Endothelial cell of umbilical vein (primary cell): ENCODE measurements at regions not wholly inside any gene's neighbourhood (a gene's known extent, or its start where the extent isn't known, plus 50 kb on each side); places are given as distances from the start of the nearest gene placed in this dataset.

ENCODE experiments used
- BruUV-seq: library from RNA; stranded (reverse); fragments of 400-500 nt; replicated peaks from 2 replicates; lab custom pipeline; 2021; lab: Mats Ljungman, UMichigan
- CTCF ChIA-PET: fragments of 300-600, 350-600 bp; sonication (Branson Sonifier 250); formaldehyde crosslinking; loops from one replicate; lab custom pipeline; 2021; ENCODE audit warnings: antibody characterized with exemption, inconsistent platforms; lab: Charles Lee
- POLR2A ChIA-PET: fragments of 300-600, 350-600 bp; sonication (Branson Sonifier 250); formaldehyde crosslinking; loops from one replicate; lab custom pipeline; 2021; ENCODE audit warnings: antibody characterized with exemption, inconsistent platforms; lab: Charles Lee
- DNase-seq: peaks from one replicate; pipeline ENCODE4 v3.0.0-alpha.2; 2011; ENCODE audit warnings: low read depth, low spot score
- FAIRE-seq: peaks from 2 replicates; lab custom pipeline; 2011; peaks lifted over from hg19 to GRCh38; lab: Jason Lieb, UNC
- H2AFZ ChIP-seq: 2 replicates; pipeline ENCODE4 v1.6.0; 2012; ENCODE audit warnings: low read depth, low read length, control low read depth, inconsistent platforms
- H3K27ac ChIP-seq: 2 replicates; pipeline ENCODE4 v1.5.1; 2011; ENCODE audit warnings: low read depth, mild to moderate bottlenecking, control low read depth, low read length, moderate library complexity; ENCODE audit not compliant: insufficient read depth
- H3K27me3 ChIP-seq, 2 experiments: 2 replicates each; pipeline versions ENCODE4 v1.6.0 to v1.6.1; 2011; ENCODE audit warnings: low read length in 2 of 2, mixed read lengths in 1 of 2; ENCODE audit not compliant: control insufficient read depth in 2 of 2, insufficient read depth in 2 of 2
- H3K36me3 ChIP-seq, 2 experiments: 2 replicates in 1 of 2; 3 replicates in 1 of 2; pipeline ENCODE4 v1.5.1; 2011; ENCODE audit warnings: low read length in 2 of 2, mild to moderate bottlenecking in 1 of 2, moderate library complexity in 1 of 2; ENCODE audit not compliant: control insufficient read depth in 2 of 2, insufficient read depth in 2 of 2; ENCODE audit errors: extremely low read depth in 1 of 2
- H3K4me1 ChIP-seq: 3 replicates; pipeline ENCODE4 v1.5.1; 2011; ENCODE audit warnings: mild to moderate bottlenecking, low read length; ENCODE audit not compliant: control insufficient read depth, insufficient read depth; ENCODE audit errors: extremely low read depth
- H3K4me2 ChIP-seq: 2 replicates; pipeline ENCODE4 v1.6.1; 2011; ENCODE audit warnings: low read length, control low read depth, mixed read lengths; ENCODE audit not compliant: insufficient read depth
- H3K4me3 ChIP-seq, 3 experiments: fragments of 200-600 bp in 1 of 3; sonication (generic), shearing (Covaris generic) in 1 of 3; replicated peaks in 1 of 3; 2 replicates each; pipeline ENCODE4 v1.5.1; 2011 to 2016; ENCODE audit warnings: control low read depth in 3 of 3, low read length in 3 of 3, mild to moderate bottlenecking in 2 of 3, inconsistent platforms in 1 of 3, low read depth in 1 of 3, moderate library complexity in 1 of 3; ENCODE audit not compliant: insufficient read depth in 1 of 3
- H3K79me2 ChIP-seq: 2 replicates; pipeline ENCODE4 v1.6.0; 2012; ENCODE audit warnings: low read length, inconsistent platforms; ENCODE audit not compliant: control insufficient read depth, insufficient read depth
- H3K9ac ChIP-seq: replicated peaks from 2 replicates; pipeline ENCODE3; 2011; ENCODE audit warnings: low read length, control low read depth; ENCODE audit not compliant: insufficient read depth; ENCODE audit errors: extremely low read depth
- H3K9me1 ChIP-seq: replicated peaks from 3 replicates; pipeline ENCODE4 v1.6.0; 2011; ENCODE audit warnings: mild to moderate bottlenecking, low read length; ENCODE audit not compliant: control insufficient read depth, insufficient read depth; ENCODE audit errors: extremely low read depth
- H3K9me3 ChIP-seq: replicated peaks from 2 replicates; pipeline ENCODE4 v1.5.1; 2012; ENCODE audit warnings: low read length, inconsistent platforms; ENCODE audit not compliant: control insufficient read depth, insufficient read depth
- H4K20me1 ChIP-seq: replicated peaks from 2 replicates; pipeline ENCODE3; 2011; ENCODE audit warnings: mild to moderate bottlenecking, low read length; ENCODE audit not compliant: control insufficient read depth, insufficient read depth; ENCODE audit errors: extremely low read depth
- CTCF ChIP-seq, 2 donors: IDR thresholded peaks; 1 replicate in 1 of 2; 2 replicates in 1 of 2; pipeline ENCODE4 v1.5.1; 2011; ENCODE audit warnings: low read length in 2 of 2, mild to moderate bottlenecking in 2 of 2, moderate library complexity in 2 of 2, control low read depth in 1 of 2, inconsistent platforms in 1 of 2, low read depth in 1 of 2; ENCODE audit not compliant: insufficient read depth in 1 of 2; ENCODE audit errors: extremely low read depth in 1 of 2
- EZH2 ChIP-seq: IDR thresholded peaks from 2 replicates; pipeline ENCODE4 v1.6.1; 2012; ENCODE audit warnings: borderline replicate concordance, low read depth, mild to moderate bottlenecking, moderate library complexity, low read length, inconsistent platforms; ENCODE audit not compliant: severe bottlenecking
- FOS ChIP-seq: IDR thresholded peaks from 2 replicates; pipeline ENCODE4 v1.6.1; 2011; ENCODE audit warnings: mild to moderate bottlenecking, low read length, moderate library complexity, borderline replicate concordance; ENCODE audit not compliant: insufficient read depth
- GATA2 ChIP-seq: IDR thresholded peaks from 2 replicates; pipeline ENCODE4 v1.7.0; 2011; ENCODE audit warnings: low read depth, mild to moderate bottlenecking, moderate library complexity, mixed read lengths, low read length; ENCODE audit not compliant: insufficient read length, insufficient read depth
- JUN ChIP-seq: IDR thresholded peaks from 2 replicates; pipeline ENCODE4 v1.6.1; 2011; ENCODE audit warnings: borderline replicate concordance, low read depth; ENCODE audit not compliant: insufficient read length, insufficient read depth
- MAX ChIP-seq: IDR thresholded peaks from 2 replicates; pipeline ENCODE4 v1.6.1; 2011; ENCODE audit not compliant: insufficient read depth, insufficient read length
- MYC ChIP-seq: IDR thresholded peaks from one replicate; pipeline ENCODE4 v1.6.1; 2011; ENCODE audit warnings: mild to moderate bottlenecking, low read depth, low read length
- POLR2A ChIP-seq: IDR thresholded peaks from 2 replicates; pipeline ENCODE4 v1.6.1; 2012; ENCODE audit warnings: low read depth, mild to moderate bottlenecking, control low read depth, low read length
- POLR2AphosphoS5 ChIP-seq: IDR thresholded peaks from 2 replicates; pipeline ENCODE4 v1.6.1; 2012; ENCODE audit warnings: low read depth, mild to moderate bottlenecking, control low read depth, low read length, moderate library complexity; ENCODE audit not compliant: insufficient read depth
- dilution Hi-C: fragments of 300-500 bp; cut with MboI; formaldehyde crosslinking; loops from one replicate; pipeline ENCODE4 v1.15.0; 2019; ENCODE audit warnings: low sequenced_read_pairs; ENCODE audit not compliant: extremely low pct_ligation_motif_present
- intact Hi-C: fragments of 100-400 bp; cut with micrococcal nuclease; formaldehyde crosslinking; loops from one replicate; pipeline ENCODE4 v1.10.0; 2022

DNA sequence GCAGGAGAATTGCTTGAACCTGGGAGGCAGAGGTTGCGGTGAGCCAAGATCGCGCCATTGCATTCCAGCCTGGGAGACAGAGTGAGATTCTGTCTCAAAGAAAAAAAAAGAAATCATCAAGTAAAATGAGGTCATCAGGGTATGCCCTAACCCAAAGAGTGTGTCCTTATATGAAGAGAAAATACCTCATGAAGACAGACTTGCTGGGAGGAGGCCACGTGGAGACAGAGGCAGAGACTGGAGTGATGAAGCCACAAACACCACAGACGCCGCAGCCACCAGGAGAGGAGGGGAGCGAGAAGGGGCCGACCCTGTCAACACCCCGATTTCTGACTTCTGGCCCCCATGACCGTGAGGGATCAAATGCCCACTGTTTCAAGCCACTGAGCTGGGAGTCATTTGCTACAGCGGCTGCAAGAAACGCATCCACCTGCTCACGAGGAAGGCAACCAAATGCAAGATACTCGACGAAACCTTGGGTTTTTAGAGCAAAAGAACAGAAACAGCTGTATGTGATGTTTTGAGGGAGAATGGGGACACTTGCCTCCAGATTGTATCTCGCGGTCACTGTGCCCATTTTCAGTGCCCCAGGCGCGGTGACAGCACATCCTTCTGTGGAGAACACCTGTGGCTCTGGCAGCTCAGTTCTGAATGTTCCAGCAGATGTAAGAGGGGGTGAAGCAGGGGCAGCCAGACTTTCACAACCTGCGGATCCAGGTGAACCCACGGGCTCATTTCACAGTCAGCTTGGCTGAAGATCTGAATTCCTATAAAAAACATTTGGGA is 1317.2 kb downstream of the TBC1D22A start:
- H4K20me1 ChIP-seq, result no peaks in the 10 kb centered on the region
- FAIRE-seq, result no peak
- H3K9me1 ChIP-seq, result no peaks in the 10 kb centered on the region
- CTCF ChIA-PET, result no interaction called here
- no peak overlapping the region for H3K27ac ChIP-seq
- TF ChIP-seq MAX, result no peak
- TF ChIP-seq FOS, result no peak
- no peak for TF ChIP-seq POLR2AphosphoS5
- TF ChIP-seq EZH2, result no peak
- no peak for TF ChIP-seq JUN
- no peak for TF ChIP-seq MYC
- no peak for TF ChIP-seq POLR2A
- no peak for TF ChIP-seq GATA2
- no peak for TF ChIP-seq CTCF (IDR thresholded peaks at IDR 0.05; ENCODE audit: extremely low read depth in 1 of 2, insufficient read depth in 1 of 2, low read depth in 1 of 2, low read length in 2 of 2)
- H3K79me2 ChIP-seq, result no peaks in the 10 kb centered on the region
- POLR2A ChIA-PET, result no interaction called here
- DNase-seq, result no peak
- no TSS peak for BruUV-seq
- dilution Hi-C loops (no loop called here), intact Hi-C loops (no loop called here)
- H3K4me3 ChIP-seq, result no peak overlapping the region
- H3K4me1 ChIP-seq, result no peaks in the 10 kb centered on the region
- no peak overlapping the region for H3K4me2 ChIP-seq
- no peaks in the 10 kb centered on the region for H3K27me3 ChIP-seq
- H2AFZ ChIP-seq, result no peak overlapping the region
- H3K9me3 ChIP-seq, result peaks cover 10% of the 10 kb centered on the region
- H3K36me3 ChIP-seq, result no peaks in the 10 kb centered on the region
- no peak overlapping the region for H3K9ac ChIP-seq
